ENCODE measurements at regions not wholly inside any gene's neighbourhood (a gene's known extent, or its start where the extent isn't known, plus 50 kb on each side); places are given as distances from the start of the nearest gene placed in this dataset.
"Not testable (repeated sequence)": the region's sequence is repeated elsewhere in the genome, so short reads cannot be mapped to it uniquely, and the experiment has no call there.

- no peak for DNase-seq (ENCODE audit: low spot score)
Measured at GRCh38 chr14:76264384-76264783, 111.6 kb upstream of the ESRRB start.

- no peak for DNase-seq (ENCODE audit: low spot score)
Measured at GRCh38 chr14:76267322-76268046, 108.5 kb upstream of the ESRRB start.

GRCh38 chr14:76268047-76268431, 107.9 kb upstream of the ESRRB start:
- no peak for DNase-seq (ENCODE audit: low spot score)

- DNase-seq (ENCODE audit: low spot score), result no peak
Measured at GRCh38 chr14:76268700-76269099, 107.2 kb upstream of the ESRRB start.

- no peak for DNase-seq (ENCODE audit: low spot score)
Measured at GRCh38 chr14:76271041-76271755, 104.7 kb upstream of the ESRRB start.

- DNase-seq (ENCODE audit: low spot score), result no peak
Measured at GRCh38 chr14:76272349-76272748, 103.6 kb upstream of the ESRRB start.

- DNase-seq (ENCODE audit: low spot score), result no peak
Measured at GRCh38 chr14:76272774-76273173, 103.2 kb upstream of the ESRRB start.

GRCh38 chr14:76273346-76273745, 102.6 kb upstream of the ESRRB start:
- DNase-seq (ENCODE audit: low spot score), result no peak

GRCh38 chr14:76274324-76274723, 101.6 kb upstream of the ESRRB start:
- no peak for DNase-seq (ENCODE audit: low spot score)

- no peak for DNase-seq (ENCODE audit: low spot score)
Measured at GRCh38 chr14:76277586-76278130, 98.3 kb upstream of the ESRRB start.

- no peak for DNase-seq (ENCODE audit: low spot score)
Measured at GRCh38 chr14:76280221-76280620, 95.7 kb upstream of the ESRRB start.

- no peak for DNase-seq (ENCODE audit: low spot score)
Measured at GRCh38 chr14:76282581-76282980, 93.4 kb upstream of the ESRRB start.

- no peak for DNase-seq (ENCODE audit: low spot score)
Measured at GRCh38 chr14:76287063-76287462, 88.9 kb upstream of the ESRRB start.

GRCh38 chr14:76289276-76289675, 86.7 kb upstream of the ESRRB start:
- DNase-seq (ENCODE audit: low spot score), result no peak

- DNase-seq (ENCODE audit: low spot score), result no peak
Measured at GRCh38 chr14:76292561-76292960, 83.4 kb upstream of the ESRRB start.

- DNase-seq (ENCODE audit: low spot score), result no peak
Measured at GRCh38 chr14:76293221-76293620, 82.7 kb upstream of the ESRRB start.

- DNase-seq (ENCODE audit: low spot score), result no peak
Measured at GRCh38 chr14:76293923-76294322, 82.0 kb upstream of the ESRRB start.

GRCh38 chr14:76294876-76295275, 81.1 kb upstream of the ESRRB start:
- no peak for DNase-seq (ENCODE audit: low spot score)

- no peak for DNase-seq (ENCODE audit: low spot score)
Measured at GRCh38 chr14:76298896-76299295, 77.0 kb upstream of the ESRRB start.

GRCh38 chr14:76303188-76303587, 72.7 kb upstream of the ESRRB start:
- DNase-seq (ENCODE audit: low spot score), result not testable (repeated sequence)

- no peak for DNase-seq (ENCODE audit: low spot score)
Measured at GRCh38 chr14:76304536-76305267, 71.2 kb upstream of the ESRRB start.

GRCh38 chr14:76305268-76305826, 70.6 kb upstream of the ESRRB start:
- no peak for DNase-seq (ENCODE audit: low spot score)
